Ammon's horn (tissue), 1 donor: ENCODE measurements at regions not wholly inside any gene's neighbourhood (a gene's known extent, or its start where the extent isn't known, plus 50 kb on each side); places are given as distances from the start of the nearest gene placed in this dataset.
A peak's percentile ranks its signal among the peaks of the same experiment; 100 is the strongest.
"Not testable (repeated sequence)": the region's sequence is repeated elsewhere in the genome, so short reads cannot be mapped to it uniquely, and the experiment has no call there.

ENCODE experiments used
- DNase-seq: peaks from one replicate; pipeline ENCODE4 v3.0.0-alpha.2; 2016; ENCODE audit warnings: low spot score

DNA sequence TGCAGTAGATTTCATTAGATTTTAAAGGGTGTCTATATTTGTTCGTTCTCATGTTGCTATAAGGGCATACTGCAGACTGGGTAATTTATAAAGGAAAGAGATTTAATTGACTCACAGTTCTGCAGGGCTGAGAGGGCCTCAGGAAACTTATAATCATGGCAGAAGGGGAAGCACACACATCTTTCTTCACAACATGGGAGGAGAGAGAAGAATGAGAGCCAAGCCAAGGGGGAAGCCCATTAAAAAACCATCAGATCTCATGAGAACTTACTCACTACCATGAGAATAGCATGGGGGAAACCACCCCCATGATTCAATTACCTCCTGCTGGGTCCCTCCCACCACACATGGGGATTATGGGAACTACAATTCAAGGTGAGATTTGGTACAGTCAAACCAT lies 99.5 kb upstream of the TCF21 start:
- not testable (repeated sequence) for DNase-seq

DNA sequence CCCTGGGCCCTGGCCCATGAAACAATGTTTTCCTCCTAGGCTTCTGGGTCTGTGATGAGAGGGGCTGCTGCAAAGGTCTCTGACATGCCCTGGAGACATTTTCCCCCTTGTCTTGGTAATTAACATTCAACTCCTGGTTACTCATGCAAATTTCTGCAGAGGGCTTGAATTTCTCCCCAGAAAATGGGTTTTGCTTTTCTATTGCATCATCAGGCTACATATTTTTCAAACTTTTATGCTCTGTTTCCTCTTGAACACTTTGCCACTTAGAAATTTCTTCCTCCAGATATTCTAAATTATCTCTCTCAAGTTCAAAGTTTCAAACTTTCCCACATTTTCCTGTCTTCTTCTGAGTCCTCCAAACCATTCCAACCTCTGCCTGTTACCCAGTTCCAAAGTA lies 98.2 kb upstream of the TCF21 start:
- not testable (repeated sequence) for DNase-seq

DNA sequence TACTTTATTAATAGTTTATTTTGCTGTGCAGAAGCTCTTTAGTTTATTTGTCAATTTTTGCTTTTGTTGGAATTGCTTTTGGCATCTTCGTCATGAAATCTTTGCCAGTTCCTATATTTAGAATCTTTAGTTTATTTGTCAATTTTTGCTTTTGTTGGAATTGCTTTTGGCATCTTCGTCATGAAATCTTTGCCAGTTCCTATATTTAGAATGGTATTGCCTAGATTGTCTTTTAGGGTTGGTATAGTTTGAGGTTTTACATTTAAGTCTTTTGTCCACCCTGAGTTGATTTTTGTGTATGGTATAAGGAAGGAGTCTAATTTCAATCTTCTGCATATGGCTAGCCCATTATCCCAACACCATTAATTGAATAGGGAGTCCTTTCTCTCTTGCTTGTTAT lies 93.9 kb upstream of the TCF21 start:
- DNase-seq = not testable (repeated sequence)

DNA sequence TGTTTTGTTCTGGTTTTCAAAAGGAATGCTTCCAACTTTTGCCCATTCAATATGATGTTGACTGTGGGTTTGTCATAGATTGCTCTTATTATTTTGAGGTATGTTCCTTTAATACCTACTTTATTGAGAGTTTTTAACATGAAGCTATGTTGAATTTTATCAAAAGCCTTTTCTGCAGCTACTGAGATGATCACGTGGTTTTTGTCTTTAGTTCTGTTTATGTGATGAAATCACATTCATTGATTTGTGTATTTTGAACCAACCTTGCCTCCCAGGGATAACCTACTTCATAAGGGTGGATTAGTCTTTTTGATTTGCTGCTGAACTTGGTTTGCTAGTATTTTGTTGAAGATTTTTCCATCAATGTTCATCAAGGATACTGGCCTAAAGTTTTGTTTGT lies 92.7 kb upstream of the TCF21 start:
- DNase-seq = no peak

DNA sequence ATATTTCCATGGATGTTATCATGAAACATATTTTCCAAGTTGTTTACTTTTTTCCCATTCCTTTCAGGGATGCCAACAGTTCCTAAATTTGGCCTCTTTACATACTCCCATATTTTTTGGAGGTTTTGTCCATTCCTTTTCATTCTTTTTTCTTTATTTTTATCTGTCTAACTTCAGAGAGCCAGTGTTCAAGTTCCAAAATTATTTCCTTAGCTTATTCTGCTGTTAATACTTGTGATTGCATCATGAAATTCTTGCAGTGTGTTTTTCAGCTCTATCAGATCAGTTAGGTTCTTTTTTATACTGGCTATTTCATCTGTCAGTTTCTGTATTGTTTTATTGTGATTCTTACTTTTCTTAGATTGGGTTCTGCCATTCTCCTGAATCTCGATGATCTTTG lies 89.9 kb upstream of the TCF21 start:
- no peak for DNase-seq

DNA sequence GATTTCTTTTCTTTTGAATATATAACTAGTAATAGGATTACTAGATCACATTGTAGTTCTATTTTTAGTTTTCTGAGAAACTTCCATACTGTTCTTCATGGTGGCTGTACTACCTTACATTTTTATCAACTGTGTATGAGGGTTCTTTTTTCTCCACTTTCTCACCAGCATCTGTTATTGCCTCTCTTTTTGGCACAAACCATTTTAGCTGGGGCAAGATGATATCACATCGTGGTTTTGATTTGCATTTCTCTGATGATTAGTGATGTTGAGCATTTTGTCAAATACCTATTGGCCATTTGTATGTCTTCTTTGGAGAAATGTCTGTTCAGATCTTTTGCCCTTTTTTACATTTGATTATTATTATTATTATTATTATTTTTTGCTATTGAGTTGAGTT lies 86.1 kb upstream of the TCF21 start:
- DNase-seq = no peak

DNA sequence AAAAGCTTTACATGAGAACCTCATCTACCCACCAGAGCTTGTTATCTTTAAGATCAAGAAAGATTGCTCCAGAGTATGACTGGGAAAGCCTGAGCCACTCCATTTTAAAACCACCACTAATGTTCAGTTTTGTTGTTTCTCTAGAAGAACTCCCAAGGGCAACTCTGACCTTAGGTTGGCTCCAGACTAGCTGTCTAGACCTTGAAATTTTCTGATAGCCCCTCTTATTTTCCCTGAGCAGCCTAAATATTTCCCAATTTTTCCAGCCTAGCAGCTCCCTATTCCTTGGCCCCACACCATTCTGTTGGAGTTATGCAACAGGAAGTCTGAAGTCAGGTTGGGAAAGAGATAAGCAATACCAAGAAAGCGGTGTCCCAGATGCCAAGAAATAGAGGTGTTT lies 84.6 kb upstream of the TCF21 start:
- DNase-seq = no peak

DNA sequence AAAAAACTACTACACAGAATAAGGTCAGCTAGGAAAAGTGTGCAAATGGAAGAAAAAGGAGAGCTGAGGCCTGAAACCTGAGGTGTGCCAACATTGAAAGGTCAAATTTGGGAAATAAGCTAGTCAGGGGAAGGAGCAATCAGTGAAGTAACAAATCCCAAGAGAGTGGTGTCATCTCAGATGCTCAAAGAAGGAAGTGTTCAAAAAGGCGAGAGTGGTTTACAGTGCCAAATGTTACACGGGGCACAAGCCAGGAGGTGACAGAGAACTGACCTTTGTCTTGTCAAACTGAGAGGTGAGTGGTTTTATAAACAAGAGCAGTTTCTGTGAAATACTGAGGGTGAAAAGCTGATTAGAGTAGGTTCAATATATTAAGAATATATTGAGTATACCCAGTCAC lies 83.0 kb upstream of the TCF21 start:
- no peak for DNase-seq

DNA sequence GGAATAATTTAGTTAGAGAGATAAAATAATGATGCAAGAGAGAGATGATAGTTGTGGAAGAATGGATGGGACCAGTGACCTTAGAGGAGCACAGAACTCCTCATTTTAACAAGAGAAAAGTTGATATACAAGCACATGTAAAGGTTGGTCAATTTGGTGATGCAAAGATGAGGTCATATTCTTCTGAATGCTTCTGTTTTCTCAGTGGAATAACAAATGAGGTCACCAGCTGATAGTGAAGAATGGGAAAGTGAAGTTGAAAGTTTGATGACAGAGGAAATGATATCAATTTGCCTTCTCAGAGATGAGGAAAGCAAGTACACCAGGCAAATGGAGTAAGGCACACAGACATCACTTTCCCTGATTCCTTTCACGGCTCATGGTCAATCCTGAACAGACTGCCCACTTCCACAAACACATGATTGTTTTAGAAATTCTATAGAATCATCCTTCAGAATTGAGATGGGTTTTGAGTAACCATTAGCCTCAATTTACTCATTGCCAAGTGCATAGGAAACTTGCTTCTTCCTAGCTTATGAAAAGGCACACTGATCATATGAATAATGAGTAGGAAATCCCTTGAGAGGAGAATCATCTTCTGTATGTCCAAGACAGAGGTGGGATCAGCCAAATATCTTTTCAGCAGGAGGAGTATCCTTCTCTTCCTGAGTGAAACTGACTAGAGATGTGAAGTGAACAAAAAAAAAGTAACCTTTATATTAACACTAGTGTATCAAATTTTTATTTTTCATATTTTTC lies 82.4 kb upstream of the TCF21 start:
- no peak for DNase-seq

DNA sequence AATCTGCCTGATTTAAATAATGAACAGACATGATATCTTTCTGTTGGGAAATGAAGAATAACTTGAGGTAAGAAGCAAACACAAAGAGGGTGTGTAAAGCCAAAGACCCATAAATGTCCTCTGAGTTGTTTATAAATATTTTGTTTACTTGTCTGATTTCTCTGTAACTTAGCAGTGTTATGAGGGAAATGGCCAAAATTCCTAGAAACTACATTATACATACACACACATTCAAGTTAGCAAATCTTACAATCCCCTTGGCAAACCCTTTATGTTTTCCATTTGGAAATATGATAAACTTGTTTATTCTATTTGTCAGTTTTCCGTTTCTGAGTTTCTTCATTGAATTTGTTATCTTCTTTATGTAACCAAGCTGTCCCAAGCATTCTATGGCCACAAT lies 81.4 kb upstream of the TCF21 start:
- DNase-seq = no peak

DNA sequence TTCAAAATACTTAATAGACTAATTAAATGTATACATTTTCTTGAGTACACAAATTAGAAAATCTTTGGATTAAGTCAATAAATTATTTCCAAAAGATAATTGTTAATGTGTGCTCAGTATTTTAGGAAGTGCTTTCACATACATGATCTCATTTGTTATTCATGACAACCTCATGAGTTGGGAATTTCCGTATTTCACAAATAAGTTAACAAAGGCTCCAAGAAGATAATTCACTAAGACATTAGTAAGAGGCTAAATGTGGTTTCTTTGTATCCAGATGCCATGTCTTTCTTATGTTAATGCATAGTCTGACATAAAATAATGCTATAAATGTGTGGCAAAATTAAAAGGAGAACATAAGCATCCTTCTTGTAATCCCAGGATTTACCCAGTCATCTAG lies 79.5 kb upstream of the TCF21 start:
- DNase-seq = no peak

DNA sequence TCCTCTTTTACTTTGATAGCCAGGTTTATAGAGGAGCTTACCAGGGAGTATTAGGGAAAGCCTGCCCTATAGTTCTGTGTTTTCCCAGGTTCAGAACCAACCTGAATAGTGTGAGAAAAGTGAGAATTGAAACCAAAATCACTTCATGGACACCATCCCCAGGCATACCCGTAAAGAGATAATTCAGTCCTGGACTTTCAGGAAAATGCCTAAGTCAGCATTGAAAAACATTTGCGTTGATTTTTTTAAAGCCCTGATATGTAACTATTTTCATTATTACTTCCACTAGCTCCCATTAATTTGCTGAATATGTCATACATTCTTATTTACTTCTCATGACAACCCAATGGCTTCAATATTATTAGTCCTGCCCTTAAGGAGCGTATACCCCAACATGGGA lies 77.4 kb upstream of the TCF21 start:
- DNase-seq = no peak

DNA sequence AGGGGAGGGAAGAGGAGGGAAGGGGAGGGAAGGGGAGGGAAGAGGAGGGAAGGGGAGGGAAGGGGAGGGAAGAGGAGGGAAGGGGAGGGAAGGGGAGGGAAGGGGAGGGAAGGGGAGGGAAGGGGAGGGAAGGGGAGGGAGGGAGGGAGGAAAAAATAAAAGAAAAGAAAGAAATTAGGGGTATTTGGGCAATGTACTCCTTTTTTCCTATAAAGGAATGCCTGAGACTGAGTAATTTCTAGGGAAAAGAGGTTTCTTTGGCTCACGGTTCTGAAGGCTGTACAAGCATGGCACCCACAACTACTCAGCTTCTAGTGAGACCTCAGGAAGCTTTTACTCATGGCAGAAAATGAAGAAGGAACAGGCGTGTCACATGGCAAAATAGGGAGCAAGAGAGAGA lies 76.5 kb upstream of the TCF21 start:
- DNase-seq = not testable (repeated sequence)

DNA sequence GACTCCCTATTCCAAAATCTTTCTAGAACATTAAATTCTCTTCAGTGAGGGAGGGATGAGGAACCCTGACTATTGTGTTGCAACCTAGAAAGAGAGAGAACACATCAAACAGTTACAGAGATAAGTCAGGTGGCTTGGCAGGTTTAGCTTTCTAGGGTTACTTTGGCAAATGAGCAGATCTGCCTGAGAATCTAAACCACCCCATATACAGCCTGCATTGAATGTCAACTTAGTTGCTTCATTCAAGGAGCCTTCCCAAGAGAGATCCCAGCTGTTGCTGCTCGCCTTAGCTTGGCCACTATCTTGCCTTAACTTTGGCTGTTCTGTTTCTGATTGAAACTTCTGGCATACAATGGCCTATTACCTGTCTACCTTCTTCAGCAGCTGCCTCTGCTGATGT lies 74.7 kb upstream of the TCF21 start:
- no peak for DNase-seq

DNA sequence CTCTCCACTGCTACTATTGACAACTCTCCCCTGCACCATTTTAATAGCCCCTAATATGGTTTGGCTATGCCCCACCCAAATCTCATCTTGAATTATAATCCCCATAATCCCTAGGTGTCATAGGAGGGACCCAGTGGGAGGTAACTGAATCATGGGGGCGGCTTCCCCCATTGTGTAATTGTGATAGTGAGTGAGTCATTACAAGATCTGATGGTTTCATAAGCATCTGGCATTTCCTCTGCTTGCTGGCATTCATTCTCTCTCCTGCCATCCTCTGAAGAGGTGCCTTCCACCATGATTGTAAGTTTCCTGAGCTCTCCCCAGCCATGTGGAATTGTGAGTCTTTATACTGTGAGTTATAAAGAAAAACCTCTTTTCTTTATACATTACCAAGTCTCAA lies 74.1 kb upstream of the TCF21 start:
- DNase-seq = peak; percentile 9

DNA sequence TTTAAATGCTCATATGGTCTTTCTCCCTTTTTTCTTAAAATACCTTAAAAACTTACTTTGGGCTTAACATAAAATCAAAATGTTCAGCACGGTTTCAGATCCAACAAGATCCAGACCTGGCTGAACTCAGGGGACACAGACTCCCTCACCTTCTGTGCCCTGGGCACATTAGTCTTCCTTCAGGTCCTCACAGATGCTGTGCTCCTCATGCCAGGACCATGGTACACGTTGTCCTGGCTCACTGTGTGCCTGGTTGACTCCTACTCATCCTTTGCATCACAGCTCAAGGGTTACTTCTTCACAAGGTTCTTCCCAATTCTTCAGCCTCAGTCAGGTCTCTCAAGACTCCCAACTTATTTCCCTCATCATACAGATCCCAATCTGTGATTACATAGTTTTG lies 73.6 kb upstream of the TCF21 start:
- no peak for DNase-seq

DNA sequence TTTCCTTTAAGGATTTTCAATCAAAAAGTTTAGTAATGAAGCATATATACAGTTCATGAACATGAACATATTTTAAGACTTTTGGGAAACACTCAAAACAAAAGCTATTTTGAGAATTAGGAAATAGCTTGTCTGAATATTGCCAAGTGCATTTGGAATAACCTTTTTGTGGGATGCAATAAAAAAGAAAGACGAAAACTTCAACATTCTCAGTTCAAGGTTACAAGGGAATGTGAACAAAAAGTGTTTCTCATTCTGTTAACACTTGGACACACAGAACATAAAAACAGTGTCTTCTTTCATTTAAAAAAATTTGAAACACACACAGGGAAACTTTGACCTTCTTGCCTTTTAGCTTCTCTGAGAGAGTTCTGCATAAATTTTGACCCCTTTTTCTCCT lies 72.7 kb upstream of the TCF21 start:
- no peak for DNase-seq

DNA sequence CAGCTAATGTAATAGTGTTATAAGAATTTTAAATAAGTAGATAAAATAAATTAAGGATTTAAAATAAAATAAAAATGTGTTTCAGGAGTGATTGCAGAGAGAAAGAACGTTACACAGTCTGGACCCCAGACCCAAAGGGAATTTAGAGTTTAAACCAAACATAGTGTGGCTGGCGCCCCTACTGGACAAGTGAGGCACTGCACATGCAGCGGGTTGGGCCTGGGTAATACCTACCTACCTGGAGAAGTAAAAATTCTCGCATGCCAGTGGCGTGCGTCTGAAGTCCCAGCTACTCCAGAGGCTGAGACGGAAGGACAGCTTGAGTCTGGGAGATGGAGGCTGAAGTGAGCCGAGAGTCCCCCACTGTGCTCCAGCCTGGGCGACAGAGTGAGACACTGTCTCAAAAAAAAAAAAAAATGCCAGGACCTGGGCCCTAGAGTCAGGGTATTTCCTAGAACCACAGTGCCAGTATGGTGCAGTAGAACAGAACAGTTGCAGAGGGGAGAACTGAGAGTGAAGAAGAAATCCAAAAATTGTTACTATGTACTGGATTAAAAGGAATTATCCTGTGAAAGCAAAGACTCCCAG lies 71.4 kb upstream of the TCF21 start:
- DNase-seq = no peak

DNA sequence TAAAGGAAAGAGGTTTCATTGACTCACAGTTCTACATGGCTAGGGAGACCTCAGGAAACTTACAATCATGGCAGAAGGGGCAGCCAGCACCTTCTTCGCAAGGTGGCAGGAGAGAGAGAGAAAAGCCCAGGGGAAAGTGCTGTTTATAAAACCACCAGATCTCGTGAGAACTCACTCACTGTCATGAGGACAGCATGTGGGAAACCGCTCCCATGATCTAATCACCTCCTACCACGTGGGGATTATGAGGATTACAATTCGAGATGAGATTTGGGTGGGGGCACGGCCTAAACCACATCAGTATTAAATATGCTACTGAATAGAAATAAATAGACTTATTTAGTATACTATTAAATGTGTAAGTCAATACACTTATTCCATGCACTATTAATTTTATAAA lies 70.6 kb upstream of the TCF21 start:
- no peak for DNase-seq

DNA sequence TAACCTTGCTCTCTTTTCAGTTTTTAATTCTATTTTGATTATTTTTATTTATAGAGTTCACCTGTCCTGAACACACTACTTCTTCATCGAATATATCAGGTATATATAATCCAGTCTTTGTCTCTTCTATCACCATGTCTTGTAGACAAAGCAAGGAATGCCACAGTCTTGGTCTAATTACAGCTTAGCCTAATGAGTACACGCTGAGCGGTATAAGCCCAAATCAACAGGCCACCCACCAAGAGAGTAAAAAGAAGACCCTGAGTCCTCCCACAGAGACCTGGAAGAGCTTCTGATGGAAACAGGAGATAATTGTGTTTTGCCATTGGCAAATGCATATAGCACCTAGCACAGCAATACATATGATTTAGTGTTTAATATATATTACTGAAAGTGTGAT lies 68.7 kb upstream of the TCF21 start:
- DNase-seq = no peak

DNA sequence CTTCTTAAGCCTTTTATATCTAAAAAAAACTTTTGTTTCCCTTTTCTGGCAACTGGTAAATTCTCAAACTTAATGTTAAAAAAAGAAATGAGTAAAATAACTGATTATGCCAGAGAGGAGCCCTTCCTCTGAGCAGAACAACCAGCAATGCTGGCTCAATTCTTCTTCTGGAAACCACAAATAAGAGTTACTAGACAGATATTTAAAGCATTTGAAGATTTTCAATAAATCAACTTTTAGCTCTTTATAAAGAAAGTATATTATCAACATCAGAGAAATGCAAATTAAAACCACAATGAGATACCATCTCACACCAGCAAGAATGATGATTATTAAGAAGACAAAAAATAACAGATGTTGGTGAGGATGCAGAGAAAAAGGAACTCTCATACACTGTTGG lies 61.1 kb upstream of the TCF21 start:
- no peak for DNase-seq

DNA sequence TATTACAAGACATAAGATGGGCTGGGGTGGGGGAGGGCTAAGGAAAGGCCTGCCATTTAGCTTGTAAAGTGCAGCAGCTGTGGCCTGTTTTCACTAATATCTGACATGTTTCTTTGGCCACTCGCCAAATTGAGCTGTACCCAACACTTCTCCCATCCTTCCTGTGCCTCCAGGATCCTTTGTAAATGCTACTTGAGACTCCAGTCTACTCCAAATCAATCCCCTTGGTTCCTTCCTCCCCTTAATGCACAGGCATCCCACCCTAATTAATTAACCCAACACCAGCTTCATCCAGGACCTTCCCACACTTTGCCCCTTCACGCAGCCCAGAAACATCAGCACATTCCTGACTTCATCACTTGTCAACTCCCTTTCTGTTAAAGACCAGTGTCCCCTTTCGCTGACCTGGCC lies 55.0 kb upstream of the TCF21 start:
- no peak for DNase-seq

DNA sequence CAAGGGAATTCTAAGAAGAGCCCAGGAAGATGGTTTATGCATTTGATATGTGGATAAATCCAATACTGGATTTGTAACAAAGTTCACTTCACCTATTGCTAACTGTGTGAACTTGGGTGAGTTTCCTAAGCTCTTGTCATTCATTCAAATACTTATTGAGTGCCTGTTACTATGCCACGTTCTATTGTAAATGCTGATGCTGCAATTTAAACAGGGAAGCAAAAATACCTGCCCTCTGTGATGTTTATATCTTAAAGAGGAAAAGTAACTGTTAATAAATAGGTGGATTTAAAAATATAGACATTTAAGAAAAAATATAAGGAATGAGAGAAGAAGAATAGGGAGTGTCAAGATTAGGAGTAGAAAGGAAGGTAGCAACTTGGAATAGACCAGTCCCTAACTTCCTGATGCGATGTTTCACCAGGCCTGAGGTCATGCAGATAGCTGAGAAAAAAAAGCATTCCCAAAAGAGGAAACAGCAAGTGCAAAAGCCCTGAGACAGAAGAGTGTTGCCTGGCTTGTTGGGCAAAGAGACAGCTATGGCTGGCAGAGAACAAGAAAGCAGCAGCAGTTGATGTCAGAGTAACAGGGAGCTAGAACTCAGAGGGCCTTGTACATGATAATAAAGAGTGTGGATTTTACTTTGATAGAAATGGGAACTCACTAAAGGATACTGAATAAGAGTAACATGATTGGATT lies 54.3 kb upstream of the TCF21 start:
- DNase-seq = no peak

DNA sequence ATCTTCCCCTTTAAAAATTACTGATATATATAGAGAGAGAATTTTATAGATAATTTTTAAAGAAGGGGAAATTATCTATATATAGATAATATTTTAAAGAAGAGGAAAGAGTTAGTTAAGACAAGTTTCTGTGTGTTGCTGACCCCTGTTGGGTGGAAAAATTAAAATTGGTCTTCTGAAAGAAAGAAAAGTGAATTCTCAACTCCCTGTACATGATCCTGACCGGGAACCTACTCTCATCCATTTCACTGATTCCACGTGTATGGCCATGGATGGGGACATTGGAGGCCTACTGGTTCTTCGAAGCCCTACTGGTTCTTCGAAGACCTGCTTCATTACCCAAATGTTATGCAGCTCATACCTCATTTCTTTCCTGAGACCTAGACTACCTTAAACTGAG lies 53.0 kb upstream of the TCF21 start:
- DNase-seq = no peak
